ENCODE measurements at regions not wholly inside any gene's neighbourhood (a gene's known extent, or its start where the extent isn't known, plus 50 kb on each side); places are given as distances from the start of the nearest gene placed in this dataset.

DNA sequence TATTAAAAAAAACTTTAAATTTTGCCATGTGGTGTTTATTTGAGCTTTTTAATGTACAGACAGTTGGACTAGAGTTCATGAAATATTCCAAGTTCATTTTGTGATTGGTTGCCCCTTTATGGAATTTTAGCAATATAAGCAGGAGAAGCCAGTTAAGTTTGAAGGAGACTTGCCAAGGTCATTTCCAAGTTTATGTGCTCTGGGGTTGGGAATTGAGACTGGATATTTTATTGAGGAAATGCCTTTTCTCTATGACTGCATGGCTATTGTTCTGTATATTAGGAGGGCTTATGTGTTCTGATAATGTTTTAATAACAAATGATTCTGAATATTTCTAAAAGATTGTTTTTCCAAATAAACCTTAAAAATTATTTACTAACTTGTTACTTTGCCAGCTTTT lies 67.0 kb upstream of the TCF4 start:
- no peak overlapping the region for H3K14ac ChIP-seq (replicated peaks; ENCODE audit: low read depth, low read length)
- H3K18ac ChIP-seq (ENCODE audit: low read depth, low read length) = no peak overlapping the region
- in situ Hi-C loops (cut with MboI; ENCODE audit: low sequenced_read_pairs) (no loop called here), dilution Hi-C loops (cut with HindIII; ENCODE audit: low sequenced_read_pairs, unreplicated experiment) (no loop called here), intact Hi-C loops (cut with micrococcal nuclease) (no loop called here)
- H2AK9ac ChIP-seq (replicated peaks; ENCODE audit: low read depth, low read length, poor library complexity) = no peak overlapping the region
- no peak overlapping the region for H4K5ac ChIP-seq (ENCODE audit: low read depth, low read length)
- no peak overlapping the region for H2AFZ ChIP-seq (replicated peaks; ENCODE audit: low read length, poor library complexity)
- H3K4me1 ChIP-seq (ENCODE audit: control insufficient read depth, insufficient read depth, low read length) = peaks cover 3% of the 10 kb centered on the region
- H2AK5ac ChIP-seq (ENCODE audit: low read depth, low read length) = no peak overlapping the region
- no peaks in the 10 kb centered on the region for H3K27me3 ChIP-seq (ENCODE audit: control insufficient read depth, insufficient read depth, low read length)
- ChIA-PET CTCF (no interaction called here), POLR2A (ENCODE audit: unreplicated experiment) (interaction anchor here (0.6 kb wide), 1 partner anchor 915 kb away, joined by 5 read pairs; no protein-coding TSS in a partner anchor)
- no peak overlapping the region for H2BK120ac ChIP-seq (ENCODE audit: low read depth, low read length)
- H2BK5ac ChIP-seq (ENCODE audit: low read depth, low read length, poor library complexity, severe bottlenecking) = no peak overlapping the region
- H4K20me1 ChIP-seq (ENCODE audit: insufficient read depth, low read length) = no peaks in the 10 kb centered on the region
- DNase-seq (no peak), ATAC-seq (ENCODE audit: low read depth) (no peak)
- H3K23ac ChIP-seq (ENCODE audit: low read depth, low read length) = no peak overlapping the region
- no peak overlapping the region for H3K9ac ChIP-seq (ENCODE audit: low read depth, low read length)
- H3K56ac ChIP-seq (ENCODE audit: extremely low read depth, insufficient read depth, low read length) = no peak overlapping the region
- no peak overlapping the region for H3K4me2 ChIP-seq (ENCODE audit: low read depth, low read length)
- H3K9me1 ChIP-seq (ENCODE audit: insufficient read depth, low read length) = no peaks in the 10 kb centered on the region
- no peaks in the 10 kb centered on the region for H3K9me3 ChIP-seq (ENCODE audit: control insufficient read depth, insufficient read depth, low read length)
- no peaks in the 10 kb centered on the region for H3K36me3 ChIP-seq (ENCODE audit: control insufficient read depth, insufficient read depth, low read length)
- H4K8ac ChIP-seq (ENCODE audit: low read depth in 2 of 2, low read length in 2 of 2) = no peak overlapping the region
- TF ChIP-seq SMC3 (IDR thresholded peaks at IDR 0.05; ENCODE audit: low read depth, low read length) = no peak
- no peak for TF ChIP-seq RAD21 (IDR thresholded peaks at IDR 0.05; ENCODE audit: low read length)
- TF ChIP-seq POLR2A (IDR thresholded peaks at IDR 0.05; ENCODE audit: low read depth, low read length) = no peak
- TF ChIP-seq RCOR1 (IDR thresholded peaks at IDR 0.05; ENCODE audit: insufficient replicate concordance, low read length) = no peak
- no peak for TF ChIP-seq NFE2L2 (IDR thresholded peaks at IDR 0.05; ENCODE audit: low read depth, low read length)
- no peak for TF ChIP-seq FOS (IDR thresholded peaks at IDR 0.05; ENCODE audit: low read depth, low read length)
- TF ChIP-seq MAFK (IDR thresholded peaks at IDR 0.05; ENCODE audit: low read depth, low read length) = no peak
- no peak for TF ChIP-seq CEBPB (IDR thresholded peaks at IDR 0.05; ENCODE audit: low read depth, low read length)
- TF ChIP-seq, protein P1, sequence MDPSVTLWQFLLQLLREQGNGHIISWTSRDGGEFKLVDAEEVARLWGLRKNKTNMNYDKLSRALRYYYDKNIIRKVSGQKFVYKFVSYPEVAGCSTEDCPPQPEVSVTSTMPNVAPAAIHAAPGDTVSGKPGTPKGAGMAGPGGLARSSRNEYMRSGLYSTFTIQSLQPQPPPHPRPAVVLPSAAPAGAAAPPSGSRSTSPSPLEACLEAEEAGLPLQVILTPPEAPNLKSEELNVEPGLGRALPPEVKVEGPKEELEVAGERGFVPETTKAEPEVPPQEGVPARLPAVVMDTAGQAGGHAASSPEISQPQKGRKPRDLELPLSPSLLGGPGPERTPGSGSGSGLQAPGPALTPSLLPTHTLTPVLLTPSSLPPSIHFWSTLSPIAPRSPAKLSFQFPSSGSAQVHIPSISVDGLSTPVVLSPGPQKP (IDR thresholded peaks at IDR 0.05; ENCODE audit: borderline replicate concordance, low read depth, low read length) = no peak
- TF ChIP-seq MAZ (IDR thresholded peaks at IDR 0.05; ENCODE audit: borderline replicate concordance, low read depth, low read length) = no peak
- no TSS peak for BruUV-seq (replicated peaks)
- H2BK20ac ChIP-seq (ENCODE audit: low read depth, low read length) = no peak overlapping the region
- H3K79me1 ChIP-seq (ENCODE audit: low read depth in 1 of 2, low read length in 2 of 2) = no peaks in the 10 kb centered on the region
- no peak overlapping the region for H2BK15ac ChIP-seq (ENCODE audit: low read depth, low read length)
- no peak overlapping the region for H4K91ac ChIP-seq (ENCODE audit: insufficient read depth, low read depth, low read length)
- no peak overlapping the region for H3K4me3 ChIP-seq (ENCODE audit: insufficient read depth, low read depth, low read length)
- no peak overlapping the region for H3K27ac ChIP-seq (ENCODE audit: insufficient read depth, low read length)
- H3K4ac ChIP-seq (ENCODE audit: low read depth, low read length) = no peak overlapping the region

Data from IMR-90 (cell line).